ENCODE measurements at regions not wholly inside any gene's neighbourhood (a gene's known extent, or its start where the extent isn't known, plus 50 kb on each side); places are given as distances from the start of the nearest gene placed in this dataset.
A peak's percentile ranks its signal among the peaks of the same experiment; 100 is the strongest.

GRCh38 chr1:53378061-53378460, 50.2 kb upstream of the LRP8 start:
- no peak for DNase-seq

GRCh38 chr1:53378932-53379661, 51.2 kb upstream of the LRP8 start:
- no peak for DNase-seq

- no peak for DNase-seq
Measured at GRCh38 chr1:53379662-53380002, 51.8 kb upstream of the LRP8 start.

GRCh38 chr1:53380296-53380695, 52.4 kb upstream of the LRP8 start:
- no peak for DNase-seq

- no peak for DNase-seq
Measured at GRCh38 chr1:53381790-53382401, 54.0 kb upstream of the LRP8 start.

- no peak for DNase-seq
Measured at GRCh38 chr1:53383136-53383870, 55.4 kb upstream of the LRP8 start.

- no peak for DNase-seq
Measured at GRCh38 chr1:53384796-53385195, 56.9 kb upstream of the LRP8 start.

GRCh38 chr1:53385276-53386225, 57.7 kb upstream of the LRP8 start:
- no peak for DNase-seq

- DNase-seq = no peak
Measured at GRCh38 chr1:53388963-53389362, 61.1 kb upstream of the LRP8 start.

- DNase-seq = no peak
Measured at GRCh38 chr1:53390261-53390660, 62.4 kb upstream of the LRP8 start.

- no peak for DNase-seq
Measured at GRCh38 chr1:53390736-53391135, 62.9 kb upstream of the LRP8 start.

- no peak for DNase-seq
Measured at GRCh38 chr1:53391296-53391695, 63.4 kb upstream of the LRP8 start.

- DNase-seq = no peak
Measured at GRCh38 chr1:53391982-53392381, 64.1 kb upstream of the LRP8 start.

GRCh38 chr1:53392460-53392859, 64.6 kb upstream of the LRP8 start:
- DNase-seq = no peak

- peak; percentile 73 for DNase-seq
Measured at GRCh38 chr1:53393325-53393792, 65.5 kb upstream of the LRP8 start.

- no peak for DNase-seq
Measured at GRCh38 chr1:53394306-53394705, 64.9 kb upstream of the DMRTB1 start.

- no peak for DNase-seq
Measured at GRCh38 chr1:53395671-53396215, 63.5 kb upstream of the DMRTB1 start.

- DNase-seq = no peak
Measured at GRCh38 chr1:53396573-53397268, 62.5 kb upstream of the DMRTB1 start.

- DNase-seq = no peak
Measured at GRCh38 chr1:53398091-53398490, 61.1 kb upstream of the DMRTB1 start.

- DNase-seq = no peak
Measured at GRCh38 chr1:53398576-53399365, 60.4 kb upstream of the DMRTB1 start.

Measured in activated gamma-delta T cell treated with Interleukin-2 at 50 U/mL for 16 hours (primary cell).